ENCODE measurements at regions not wholly inside any gene's neighbourhood (a gene's known extent, or its start where the extent isn't known, plus 50 kb on each side); places are given as distances from the start of the nearest gene placed in this dataset.

DNA sequence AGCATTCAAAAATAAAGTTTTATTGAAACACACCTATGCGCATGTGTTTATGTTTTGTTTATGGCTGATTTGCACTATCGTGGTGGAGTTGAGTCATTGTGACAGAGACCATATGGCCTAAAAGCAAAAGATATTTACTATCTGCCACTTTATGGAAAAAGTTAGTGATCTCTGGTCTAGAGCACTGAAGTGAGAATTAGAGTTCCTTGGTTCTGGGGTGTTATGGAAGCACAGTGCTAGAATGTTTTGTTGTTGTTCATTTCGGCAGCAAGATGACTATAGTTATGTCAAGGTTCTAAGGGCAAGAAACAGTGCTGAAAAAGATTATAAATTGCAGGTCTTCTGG is 416.5 kb downstream of the SLC4A3 start:
- TF ChIP-seq POLR2A (IDR thresholded peaks at IDR 0.05) (no peak), POLR2AphosphoS5 (IDR thresholded peaks at IDR 0.05; ENCODE audit: insufficient read depth in 1 of 2, low read depth in 1 of 2) (no peak)
- TF ChIP-seq, protein P1, sequence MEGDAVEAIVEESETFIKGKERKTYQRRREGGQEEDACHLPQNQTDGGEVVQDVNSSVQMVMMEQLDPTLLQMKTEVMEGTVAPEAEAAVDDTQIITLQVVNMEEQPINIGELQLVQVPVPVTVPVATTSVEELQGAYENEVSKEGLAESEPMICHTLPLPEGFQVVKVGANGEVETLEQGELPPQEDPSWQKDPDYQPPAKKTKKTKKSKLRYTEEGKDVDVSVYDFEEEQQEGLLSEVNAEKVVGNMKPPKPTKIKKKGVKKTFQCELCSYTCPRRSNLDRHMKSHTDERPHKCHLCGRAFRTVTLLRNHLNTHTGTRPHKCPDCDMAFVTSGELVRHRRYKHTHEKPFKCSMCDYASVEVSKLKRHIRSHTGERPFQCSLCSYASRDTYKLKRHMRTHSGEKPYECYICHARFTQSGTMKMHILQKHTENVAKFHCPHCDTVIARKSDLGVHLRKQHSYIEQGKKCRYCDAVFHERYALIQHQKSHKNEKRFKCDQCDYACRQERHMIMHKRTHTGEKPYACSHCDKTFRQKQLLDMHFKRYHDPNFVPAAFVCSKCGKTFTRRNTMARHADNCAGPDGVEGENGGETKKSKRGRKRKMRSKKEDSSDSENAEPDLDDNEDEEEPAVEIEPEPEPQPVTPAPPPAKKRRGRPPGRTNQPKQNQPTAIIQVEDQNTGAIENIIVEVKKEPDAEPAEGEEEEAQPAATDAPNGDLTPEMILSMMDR (IDR thresholded peaks at IDR 0.05) = no peak
- Histone ChIP-seq H3K27me3 (no peaks in the 10 kb centered on the region), H3K27ac (no peak overlapping the region), H3K9me3 (no peaks in the 10 kb centered on the region), H3K36me3 (no peaks in the 10 kb centered on the region), H3K4me3 (no peak overlapping the region), H3K4me1 (no peaks in the 10 kb centered on the region)
- DNase-seq (ENCODE audit: extremely low spot score in 2 of 2) = no peak
- intact Hi-C loops (cut with DNase I) = no loop called here

DNA sequence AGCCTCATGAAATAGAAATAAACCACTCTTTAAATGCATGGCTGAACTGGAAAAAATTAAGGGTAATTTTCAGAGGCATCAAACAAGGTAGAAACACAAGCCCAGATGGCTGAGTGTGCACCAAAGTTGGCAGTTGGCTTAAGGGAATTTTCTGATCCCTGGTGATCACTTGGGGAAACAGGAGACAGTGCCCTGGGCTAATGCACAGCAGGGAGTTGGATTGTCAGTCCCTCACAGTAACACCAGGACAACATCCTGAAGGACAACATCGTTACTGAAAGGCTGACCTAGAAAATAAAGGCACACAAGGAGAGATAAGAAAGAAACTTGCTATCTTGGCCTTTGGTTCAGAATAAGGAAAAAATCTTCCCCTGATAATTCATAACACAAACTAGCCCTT is 417.0 kb downstream of the SLC4A3 start:
- Histone ChIP-seq H3K4me3 (no peak overlapping the region), H3K4me1 (no peaks in the 10 kb centered on the region), H3K9me3 (no peaks in the 10 kb centered on the region), H3K27me3 (no peaks in the 10 kb centered on the region), H3K27ac (no peak overlapping the region), H3K36me3 (no peaks in the 10 kb centered on the region)
- no peak for TF ChIP-seq POLR2AphosphoS5 (IDR thresholded peaks at IDR 0.05; ENCODE audit: insufficient read depth in 1 of 2, low read depth in 1 of 2)
- TF ChIP-seq, protein P1 (IDR thresholded peaks at IDR 0.05) = no peak
- TF ChIP-seq POLR2A (IDR thresholded peaks at IDR 0.05) = no peak
- DNase-seq (ENCODE audit: extremely low spot score in 2 of 2) = no peak
- intact Hi-C loops (cut with DNase I) = no loop called here

DNA sequence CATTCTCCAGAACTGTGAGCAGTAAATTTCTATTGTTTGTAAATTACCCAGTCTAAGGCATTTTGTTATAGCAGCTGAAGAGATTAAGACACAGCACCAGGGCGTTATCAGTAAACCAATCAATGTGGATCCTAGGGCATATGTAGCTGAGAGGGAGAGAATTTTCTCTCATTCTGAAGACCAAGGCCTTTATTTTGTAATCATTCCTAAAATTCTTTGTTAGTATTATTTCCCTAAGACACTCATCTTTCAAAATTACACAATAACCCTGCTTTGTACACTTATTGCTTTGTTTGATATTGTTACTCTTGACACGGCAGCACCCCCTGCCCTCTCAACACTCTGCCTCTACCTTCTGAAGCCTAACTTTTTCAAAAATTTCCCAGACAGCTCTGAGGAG is 419.1 kb downstream of the SLC4A3 start:
- no peak overlapping the region for H3K4me3 ChIP-seq
- no peak for DNase-seq (ENCODE audit: extremely low spot score in 2 of 2)
- H3K9me3 ChIP-seq = no peaks in the 10 kb centered on the region
- H3K27me3 ChIP-seq = no peaks in the 10 kb centered on the region
- H3K36me3 ChIP-seq = no peaks in the 10 kb centered on the region
- H3K27ac ChIP-seq = no peak overlapping the region
- intact Hi-C loops (cut with DNase I) = no loop called here
- TF ChIP-seq POLR2AphosphoS5 (IDR thresholded peaks at IDR 0.05; ENCODE audit: insufficient read depth in 1 of 2, low read depth in 1 of 2) = no peak
- TF ChIP-seq, protein P1 (IDR thresholded peaks at IDR 0.05) = no peak
- no peak for TF ChIP-seq POLR2A (IDR thresholded peaks at IDR 0.05)
- H3K4me1 ChIP-seq = no peaks in the 10 kb centered on the region

DNA sequence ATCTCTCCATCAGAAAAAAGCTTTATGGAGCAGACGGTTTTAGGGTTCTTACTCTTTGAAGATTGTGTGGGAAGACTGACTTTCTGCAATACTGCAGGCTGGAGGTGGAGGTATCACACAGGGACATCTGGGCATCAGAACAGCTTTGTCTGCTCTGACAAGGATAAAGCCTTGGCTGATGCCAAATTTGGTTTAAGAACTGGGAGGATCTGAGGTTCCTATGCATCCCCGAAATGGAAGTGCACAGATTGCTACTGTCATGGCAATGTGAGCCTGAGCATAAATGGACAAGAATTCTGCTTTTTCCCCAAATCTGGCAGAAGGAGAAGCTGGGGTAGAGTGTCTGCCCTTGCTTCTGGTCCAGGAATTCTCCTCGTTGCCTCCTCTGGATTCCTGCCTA is 424.3 kb downstream of the SLC4A3 start:
- no peaks in the 10 kb centered on the region for H3K36me3 ChIP-seq
- H3K27ac ChIP-seq = no peak overlapping the region
- no peaks in the 10 kb centered on the region for H3K9me3 ChIP-seq
- no peak for DNase-seq (ENCODE audit: extremely low spot score in 2 of 2)
- H3K4me1 ChIP-seq = no peaks in the 10 kb centered on the region
- intact Hi-C loops (cut with DNase I) = no loop called here
- H3K27me3 ChIP-seq = no peaks in the 10 kb centered on the region
- no peak overlapping the region for H3K4me3 ChIP-seq
- TF ChIP-seq POLR2A (IDR thresholded peaks at IDR 0.05) (no peak), POLR2AphosphoS5 (IDR thresholded peaks at IDR 0.05; ENCODE audit: insufficient read depth in 1 of 2, low read depth in 1 of 2) (no peak)
- TF ChIP-seq, protein P1 (IDR thresholded peaks at IDR 0.05) = no peak

DNA sequence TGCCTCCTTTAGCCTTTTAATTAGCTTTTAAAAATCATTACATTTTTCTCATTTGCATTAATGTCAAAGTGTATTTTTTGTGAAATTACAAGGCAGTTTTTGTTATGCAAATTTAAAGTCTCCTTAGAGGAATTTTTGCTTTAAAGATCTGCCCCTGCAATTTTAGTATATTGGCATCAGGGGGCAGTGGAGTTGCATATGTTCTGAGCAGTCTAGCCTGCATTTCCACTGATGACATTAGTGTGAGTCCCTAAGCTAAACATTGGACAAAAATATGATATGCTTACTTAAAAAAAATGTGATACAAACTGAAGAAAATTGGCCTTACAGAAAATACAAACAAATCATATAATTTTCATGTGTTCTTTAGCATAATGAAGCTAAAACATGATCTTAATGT is 426.5 kb downstream of the SLC4A3 start:
- no peaks in the 10 kb centered on the region for H3K36me3 ChIP-seq
- H3K27me3 ChIP-seq = no peaks in the 10 kb centered on the region
- no peaks in the 10 kb centered on the region for H3K9me3 ChIP-seq
- DNase-seq (ENCODE audit: extremely low spot score in 2 of 2) = no peak
- TF ChIP-seq POLR2A (IDR thresholded peaks at IDR 0.05) (no peak), POLR2AphosphoS5 (IDR thresholded peaks at IDR 0.05; ENCODE audit: insufficient read depth in 1 of 2, low read depth in 1 of 2) (no peak)
- TF ChIP-seq, protein P1 (IDR thresholded peaks at IDR 0.05) = no peak
- intact Hi-C loops (cut with DNase I) = no loop called here
- H3K4me3 ChIP-seq = no peak overlapping the region
- no peaks in the 10 kb centered on the region for H3K4me1 ChIP-seq
- no peak overlapping the region for H3K27ac ChIP-seq
